ENCODE measurements at regions not wholly inside any gene's neighbourhood (a gene's known extent, or its start where the extent isn't known, plus 50 kb on each side); places are given as distances from the start of the nearest gene placed in this dataset.

GRCh38 chr9:105984714-105985113, 290.4 kb downstream of the TMEM38B start:
- Histone ChIP-seq H2BK12ac (ENCODE audit: low read depth, low read length) (no peak overlapping the region), H3K4me1 (replicated peaks in 1 of 4; ENCODE audit: control insufficient read depth in 3 of 4, insufficient read depth in 4 of 4, low read length in 3 of 4) (no peaks in the 10 kb centered on the region), H2BK5ac (ENCODE audit: low read depth, low read length) (no peak overlapping the region), H3K79me2 (ENCODE audit: control insufficient read depth in 1 of 2, insufficient read depth in 2 of 2, low read length in 2 of 2) (no peaks in the 10 kb centered on the region), H4K91ac (replicated peaks; ENCODE audit: insufficient read length, low read length) (no peak overlapping the region), H3K18ac (ENCODE audit: extremely low read depth, low read length) (no peak overlapping the region), H3K23me2 (ENCODE audit: low read depth, low read length) (no peaks in the 10 kb centered on the region), H3K9ac (replicated peaks in 1 of 4; ENCODE audit: extremely low read depth in 1 of 4, low read depth in 3 of 4, low read length in 3 of 4) (no peak overlapping the region), H3K27me3 (replicated peaks in 1 of 4; ENCODE audit: control insufficient read depth in 3 of 4, extremely low read depth in 1 of 4, insufficient read depth in 3 of 4, low read length in 3 of 4) (no peaks in the 10 kb centered on the region), H4K5ac (ENCODE audit: insufficient read length, low read depth, low read length) (no peak overlapping the region), H3K4me2 (ENCODE audit: insufficient read depth in 1 of 2, low read depth in 2 of 2, low read length in 2 of 2) (no peak overlapping the region), H4K20me1 (replicated peaks in 1 of 2; ENCODE audit: control insufficient read depth in 1 of 2, insufficient read depth in 2 of 2, low read length in 2 of 2) (no peaks in the 10 kb centered on the region), H3K14ac (ENCODE audit: insufficient read length) (no peak overlapping the region), H2AK5ac (ENCODE audit: low read depth, low read length) (no peak overlapping the region), H3K36me3 (ENCODE audit: control insufficient read depth in 2 of 4, insufficient read depth in 4 of 4, low read length in 3 of 4) (no peaks in the 10 kb centered on the region), H3K4ac (replicated peaks; ENCODE audit: insufficient read length, low read depth, low read length) (no peak overlapping the region), H3K56ac (replicated peaks; ENCODE audit: insufficient read length, low read depth, low read length) (no peak overlapping the region), H3K79me1 (ENCODE audit: low read depth, low read length) (no peaks in the 10 kb centered on the region), H3K23ac (ENCODE audit: insufficient read length) (no peak overlapping the region), H2AFZ (ENCODE audit: low read length) (no peak overlapping the region), H2BK15ac (ENCODE audit: low read length) (no peak overlapping the region), H2BK20ac (ENCODE audit: low read length) (no peak overlapping the region), H4K8ac (ENCODE audit: extremely low read depth, insufficient read depth, low read length) (no peak overlapping the region), H3K27ac (ENCODE audit: low read depth, low read length) (no peak overlapping the region), H2BK120ac (replicated peaks; ENCODE audit: low read depth, low read length) (no peak overlapping the region), H3K4me3 (ENCODE audit: extremely low read depth in 1 of 4, insufficient read depth in 2 of 4, low read depth in 3 of 4, low read length in 4 of 4) (no peak overlapping the region), H3K9me3 (ENCODE audit: insufficient read depth in 2 of 2, low read depth in 1 of 2, low read length in 1 of 2) (no peaks in the 10 kb centered on the region)
- WGBS, 2 experiments (ENCODE audit: extremely low coverage in 1 of 2, insufficient coverage in 1 of 2, insufficient read length in 1 of 2, insufficient replicate concordance in 2 of 2, low coverage in 1 of 2, low lambda C conversion rate in 2 of 2, missing lambda C conversion rate in 1 of 2) = 91% methylated on average over 2 of the region's 2 CpGs; no CpG with 5 or more reads in 1 of the 2 experiments
- FAIRE-seq (no peak), DNase-seq (ENCODE audit: low read depth in 1 of 2, low spot score in 2 of 2) (no peak)
- TF ChIP-seq GTF2F1 (IDR thresholded peaks at IDR 0.05; ENCODE audit: borderline replicate concordance, low read depth, low read length) (no peak), KDM1A (IDR thresholded peaks at IDR 0.05; ENCODE audit: borderline replicate concordance, low read length) (no peak)
- CTCF ChIA-PET (ENCODE audit: partially characterized antibody) = interaction anchor here (0.5 kb wide), 1 partner anchor 267 kb away, joined by 3 read pairs; no protein-coding TSS in a partner anchor
- POLR2A ChIA-PET (ENCODE audit: partially characterized antibody) = no interaction called here

Data from H1 (cell line).